Endothelial cell of umbilical vein (primary cell): ENCODE measurements at regions not wholly inside any gene's neighbourhood (a gene's known extent, or its start where the extent isn't known, plus 50 kb on each side); places are given as distances from the start of the nearest gene placed in this dataset.

ENCODE experiments used
- EZH2 ChIP-seq: IDR thresholded peaks from 2 replicates; pipeline ENCODE4 v1.6.1; 2012; ENCODE audit warnings: borderline replicate concordance, low read depth, mild to moderate bottlenecking, moderate library complexity, low read length, inconsistent platforms; ENCODE audit not compliant: severe bottlenecking
- GATA2 ChIP-seq: IDR thresholded peaks from 2 replicates; pipeline ENCODE4 v1.7.0; 2011; ENCODE audit warnings: low read depth, mild to moderate bottlenecking, moderate library complexity, mixed read lengths, low read length; ENCODE audit not compliant: insufficient read length, insufficient read depth
- POLR2A ChIP-seq: IDR thresholded peaks from 2 replicates; pipeline ENCODE4 v1.6.1; 2012; ENCODE audit warnings: low read depth, mild to moderate bottlenecking, control low read depth, low read length
- POLR2AphosphoS5 ChIP-seq: IDR thresholded peaks from 2 replicates; pipeline ENCODE4 v1.6.1; 2012; ENCODE audit warnings: low read depth, mild to moderate bottlenecking, control low read depth, low read length, moderate library complexity; ENCODE audit not compliant: insufficient read depth
- TF ChIP-seq, protein P1 (sequence below), 2 donors: IDR thresholded peaks; 1 replicate in 1 of 2; 2 replicates in 1 of 2; pipeline ENCODE4 v1.5.1; 2011; ENCODE audit warnings: low read length in 2 of 2, mild to moderate bottlenecking in 2 of 2, moderate library complexity in 2 of 2, control low read depth in 1 of 2, inconsistent platforms in 1 of 2, low read depth in 1 of 2; ENCODE audit not compliant: insufficient read depth in 1 of 2; ENCODE audit errors: extremely low read depth in 1 of 2

GRCh38 chr2:220614064-220614463, 958.0 kb downstream of the EPHA4 start:
- TF ChIP-seq, protein P1, sequence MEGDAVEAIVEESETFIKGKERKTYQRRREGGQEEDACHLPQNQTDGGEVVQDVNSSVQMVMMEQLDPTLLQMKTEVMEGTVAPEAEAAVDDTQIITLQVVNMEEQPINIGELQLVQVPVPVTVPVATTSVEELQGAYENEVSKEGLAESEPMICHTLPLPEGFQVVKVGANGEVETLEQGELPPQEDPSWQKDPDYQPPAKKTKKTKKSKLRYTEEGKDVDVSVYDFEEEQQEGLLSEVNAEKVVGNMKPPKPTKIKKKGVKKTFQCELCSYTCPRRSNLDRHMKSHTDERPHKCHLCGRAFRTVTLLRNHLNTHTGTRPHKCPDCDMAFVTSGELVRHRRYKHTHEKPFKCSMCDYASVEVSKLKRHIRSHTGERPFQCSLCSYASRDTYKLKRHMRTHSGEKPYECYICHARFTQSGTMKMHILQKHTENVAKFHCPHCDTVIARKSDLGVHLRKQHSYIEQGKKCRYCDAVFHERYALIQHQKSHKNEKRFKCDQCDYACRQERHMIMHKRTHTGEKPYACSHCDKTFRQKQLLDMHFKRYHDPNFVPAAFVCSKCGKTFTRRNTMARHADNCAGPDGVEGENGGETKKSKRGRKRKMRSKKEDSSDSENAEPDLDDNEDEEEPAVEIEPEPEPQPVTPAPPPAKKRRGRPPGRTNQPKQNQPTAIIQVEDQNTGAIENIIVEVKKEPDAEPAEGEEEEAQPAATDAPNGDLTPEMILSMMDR (IDR thresholded peaks at IDR 0.05; ENCODE audit: extremely low read depth in 1 of 2, insufficient read depth in 1 of 2, low read depth in 1 of 2, low read length in 2 of 2), result no peak
- no peak for TF ChIP-seq POLR2A
- no peak for TF ChIP-seq EZH2
- TF ChIP-seq POLR2AphosphoS5, result no peak
- TF ChIP-seq GATA2, result no peak
